ENCODE measurements at regions not wholly inside any gene's neighbourhood (a gene's known extent, or its start where the extent isn't known, plus 50 kb on each side); places are given as distances from the start of the nearest gene placed in this dataset.

GRCh38 chr12:45582986-45583659 lies 146.4 kb upstream of the ARID2 start:
- in situ Hi-C loops (cut with MboI; ENCODE audit: low pct_unique_long_range_greater_than_20kb, low sequenced_read_pairs): no loop called here
- DNase-seq: no peak

- DNase-seq: no peak
- in situ Hi-C loops (cut with MboI; ENCODE audit: low pct_unique_long_range_greater_than_20kb, low sequenced_read_pairs): no loop called here
These were observed 145.2 kb upstream of the ARID2 start for GRCh38 chr12:45584336-45584735.

- DNase-seq: no peak
- in situ Hi-C loops (cut with MboI; ENCODE audit: low pct_unique_long_range_greater_than_20kb, low sequenced_read_pairs): no loop called here
These were observed 143.8 kb upstream of the ARID2 start for GRCh38 chr12:45585522-45586230.

GRCh38 chr12:45586486-45586885 lies 143.0 kb upstream of the ARID2 start:
- DNase-seq: no peak
- in situ Hi-C loops (cut with MboI; ENCODE audit: low pct_unique_long_range_greater_than_20kb, low sequenced_read_pairs): no loop called here

GRCh38 chr12:45587012-45587411 lies 142.5 kb upstream of the ARID2 start:
- DNase-seq: no peak
- in situ Hi-C loops (cut with MboI; ENCODE audit: low pct_unique_long_range_greater_than_20kb, low sequenced_read_pairs): no loop called here

DNA sequence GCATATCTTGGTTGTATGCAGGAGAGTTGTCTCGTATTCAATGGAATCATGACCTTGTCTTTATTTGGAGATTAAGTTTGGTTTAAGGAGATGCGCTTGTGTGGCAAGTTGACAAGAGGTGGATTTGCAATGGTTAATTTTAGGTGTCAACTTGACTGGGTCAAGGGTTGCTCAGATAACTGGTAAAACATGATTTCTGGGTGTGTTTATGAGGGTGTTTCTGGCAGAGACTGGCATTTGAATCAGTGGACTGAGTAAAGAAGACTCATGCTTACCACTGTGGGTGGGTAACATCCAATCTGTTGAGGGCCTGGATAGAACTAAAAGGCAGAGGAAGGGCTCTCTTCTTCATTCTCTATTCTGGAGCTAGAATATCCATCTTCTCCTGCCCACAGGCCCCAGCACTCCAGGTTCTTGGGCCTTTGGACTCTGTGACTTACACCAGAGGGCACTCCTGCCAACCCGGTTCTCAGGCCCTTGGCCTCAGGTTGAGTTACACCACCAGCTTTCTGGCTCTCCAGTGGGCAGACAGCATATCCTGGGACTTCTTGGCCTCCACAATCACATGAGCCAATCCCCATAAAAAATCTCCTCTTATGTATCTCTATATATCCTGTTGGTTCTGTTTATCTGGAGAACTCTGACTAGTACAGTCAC lies 141.5 kb upstream of the ARID2 start:
- in situ Hi-C loops (cut with MboI; ENCODE audit: low pct_unique_long_range_greater_than_20kb, low sequenced_read_pairs): no loop called here
- DNase-seq: no peak

GRCh38 chr12:45590646-45591045 lies 138.9 kb upstream of the ARID2 start:
- no peak for DNase-seq
- in situ Hi-C loops (cut with MboI; ENCODE audit: low pct_unique_long_range_greater_than_20kb, low sequenced_read_pairs): no loop called here

DNA sequence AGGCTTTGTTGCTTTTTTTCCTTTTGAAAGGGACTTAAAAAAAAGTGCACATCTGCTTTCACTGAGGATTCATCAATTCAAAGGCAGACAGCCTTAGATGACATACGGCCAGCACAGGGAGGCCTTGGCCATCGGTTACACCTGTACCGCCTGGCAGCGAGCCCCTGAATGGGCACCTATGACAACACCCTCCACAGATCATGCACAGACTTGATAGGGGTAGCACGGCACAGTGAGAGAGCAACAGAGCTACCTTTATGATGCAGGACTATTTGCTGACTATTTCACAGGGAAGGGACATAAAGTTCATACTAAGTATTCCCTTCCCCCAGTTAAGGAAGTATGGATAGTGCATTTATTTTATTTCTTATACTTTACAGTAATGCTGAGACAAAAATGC lies 137.9 kb upstream of the ARID2 start:
- DNase-seq: no peak
- in situ Hi-C loops (cut with MboI; ENCODE audit: low pct_unique_long_range_greater_than_20kb, low sequenced_read_pairs): no loop called here

GRCh38 chr12:45596366-45596765 lies 133.1 kb upstream of the ARID2 start:
- DNase-seq: no peak
- in situ Hi-C loops (cut with MboI; ENCODE audit: low pct_unique_long_range_greater_than_20kb, low sequenced_read_pairs): no loop called here

DNA sequence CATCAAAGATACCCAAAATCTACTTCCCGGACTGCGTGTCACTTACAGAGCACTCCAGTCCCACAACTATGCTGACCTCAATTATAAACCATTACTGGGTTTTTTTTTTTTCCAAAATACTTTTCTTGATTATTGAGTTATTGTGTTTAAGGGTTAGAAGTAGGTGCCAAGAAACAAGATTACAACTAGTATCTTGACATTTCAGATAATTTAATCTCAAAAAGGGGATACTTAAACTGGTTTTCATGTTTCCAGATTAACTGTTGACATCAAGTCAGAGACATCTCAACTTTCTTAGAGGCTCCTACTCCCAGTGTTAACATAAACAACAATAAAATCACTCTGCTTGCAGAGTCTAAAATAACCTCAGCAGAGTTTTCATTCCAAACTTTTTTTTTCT lies 131.2 kb upstream of the ARID2 start:
- in situ Hi-C loops (cut with MboI; ENCODE audit: low pct_unique_long_range_greater_than_20kb, low sequenced_read_pairs): no loop called here
- no peak for DNase-seq

DNA sequence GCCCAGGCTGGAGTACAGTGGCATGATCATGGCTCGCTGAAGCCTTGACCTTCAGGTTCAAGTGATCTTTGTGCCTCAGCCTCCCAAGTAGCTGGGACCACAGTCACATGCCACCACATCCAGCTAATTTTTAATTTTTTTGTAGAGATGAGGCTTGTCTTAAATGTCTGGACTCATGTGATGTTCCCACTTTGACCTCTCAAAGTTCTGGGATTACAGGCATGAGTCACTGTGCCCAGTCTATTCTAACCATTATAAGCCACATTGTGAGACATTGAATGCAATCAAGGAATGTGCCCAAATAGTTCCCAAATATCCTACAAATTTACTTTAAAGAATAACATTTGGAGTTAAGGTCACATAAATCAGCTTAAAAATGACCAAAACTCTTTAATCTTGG lies 130.7 kb upstream of the ARID2 start:
- DNase-seq: no peak
- in situ Hi-C loops (cut with MboI; ENCODE audit: low pct_unique_long_range_greater_than_20kb, low sequenced_read_pairs): no loop called here

- DNase-seq: no peak
These were observed 130.3 kb upstream of the ARID2 start for GRCh38 chr12:45599196-45599595.

DNA sequence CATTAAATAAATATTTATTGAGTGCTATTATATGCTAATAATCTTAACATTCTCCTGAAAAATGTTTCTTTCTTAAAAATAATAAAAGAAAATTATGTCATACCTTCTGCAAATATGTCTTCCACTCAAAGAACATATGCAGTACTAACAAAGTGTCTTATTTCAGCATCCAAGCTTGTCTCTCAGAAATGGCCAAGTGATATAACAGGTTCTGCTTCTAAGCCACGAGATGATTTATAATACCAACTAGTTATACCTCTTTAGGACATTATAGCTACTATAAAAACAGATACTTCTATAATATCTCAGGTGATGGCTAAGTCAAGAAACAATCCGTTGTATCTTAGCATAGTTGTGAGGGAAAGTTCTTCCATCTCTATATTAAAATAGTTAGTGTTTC lies 128.1 kb upstream of the ARID2 start:
- DNase-seq: no peak
- in situ Hi-C loops (cut with MboI; ENCODE audit: low pct_unique_long_range_greater_than_20kb, low sequenced_read_pairs): no loop called here

More at GRCh38 chr12:45599196-45599595, 130.3 kb upstream of the ARID2 start:
- in situ Hi-C loops (cut with MboI; ENCODE audit: low pct_unique_long_range_greater_than_20kb, low sequenced_read_pairs): no loop called here

DNA sequence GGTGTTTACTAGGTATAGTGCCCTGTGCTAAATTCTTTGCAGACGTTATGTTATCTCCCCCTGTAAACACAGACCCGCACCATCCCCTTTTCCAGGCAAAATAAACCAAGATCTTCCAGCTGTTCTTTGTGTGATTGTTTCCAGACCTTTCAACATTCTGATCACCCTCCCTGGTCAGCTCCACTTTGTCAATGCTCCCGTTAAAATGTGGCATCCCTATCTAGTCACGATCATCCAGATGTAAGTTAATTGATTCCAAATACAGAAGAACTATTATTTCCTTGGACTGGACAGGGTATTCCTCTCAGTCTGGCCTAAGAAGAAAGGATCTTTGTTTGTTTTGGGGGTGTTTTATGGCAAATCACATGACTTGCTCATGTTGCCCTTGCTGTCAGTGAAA lies 127.6 kb upstream of the ARID2 start:
- in situ Hi-C loops (cut with MboI; ENCODE audit: low pct_unique_long_range_greater_than_20kb, low sequenced_read_pairs): no loop called here
- DNase-seq: no peak

GRCh38 chr12:45605624-45606023 lies 123.9 kb upstream of the ARID2 start:
- in situ Hi-C loops (cut with MboI; ENCODE audit: low pct_unique_long_range_greater_than_20kb, low sequenced_read_pairs): no loop called here
- no peak for DNase-seq

GRCh38 chr12:45611061-45611460 lies 118.4 kb upstream of the ARID2 start:
- no peak for DNase-seq
- in situ Hi-C loops (cut with MboI; ENCODE audit: low pct_unique_long_range_greater_than_20kb, low sequenced_read_pairs): no loop called here

GRCh38 chr12:45611495-45611894 lies 118.0 kb upstream of the ARID2 start:
- in situ Hi-C loops (cut with MboI; ENCODE audit: low pct_unique_long_range_greater_than_20kb, low sequenced_read_pairs): no loop called here
- no peak for DNase-seq

DNA sequence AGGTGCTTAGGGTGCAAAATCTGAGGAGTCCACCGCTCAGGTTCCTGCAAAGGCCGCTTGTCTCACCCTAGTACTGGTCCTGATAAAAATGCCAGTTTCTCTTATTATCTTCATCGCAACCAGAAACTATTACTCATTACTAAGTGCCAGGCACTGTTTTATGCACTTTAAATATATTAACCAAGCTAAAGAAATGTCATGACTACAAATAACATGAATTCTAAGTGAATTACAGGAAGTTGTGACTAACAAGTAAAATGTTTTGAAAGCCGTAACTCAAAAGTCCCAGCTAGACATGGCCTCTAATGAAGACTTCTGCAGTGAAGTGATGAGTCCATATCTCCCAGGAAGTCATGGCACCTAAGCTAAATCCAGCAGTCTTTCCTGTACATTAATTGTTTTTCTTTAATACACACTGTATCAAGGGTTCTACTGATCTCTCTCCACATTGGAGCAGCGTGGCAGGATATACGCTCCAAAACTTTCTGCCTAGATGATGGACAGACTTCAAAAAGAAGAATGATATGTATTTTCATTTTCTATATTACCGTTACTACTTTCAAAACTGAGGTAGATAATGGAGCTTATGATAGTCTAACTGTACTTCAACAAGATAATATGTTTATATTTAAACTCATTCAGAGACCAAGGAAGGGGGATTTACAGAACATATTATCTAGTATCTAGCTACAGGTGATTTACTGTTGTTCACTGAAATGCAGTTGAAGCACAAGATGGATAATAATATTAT lies 117.3 kb upstream of the ARID2 start:
- in situ Hi-C loops (cut with MboI; ENCODE audit: low pct_unique_long_range_greater_than_20kb, low sequenced_read_pairs): no loop called here
- no peak for DNase-seq

GRCh38 chr12:45613296-45613695 lies 116.2 kb upstream of the ARID2 start:
- in situ Hi-C loops (cut with MboI; ENCODE audit: low pct_unique_long_range_greater_than_20kb, low sequenced_read_pairs): no loop called here
- no peak for DNase-seq

GRCh38 chr12:45613855-45614254 lies 115.7 kb upstream of the ARID2 start:
- in situ Hi-C loops (cut with MboI; ENCODE audit: low pct_unique_long_range_greater_than_20kb, low sequenced_read_pairs): no loop called here
- no peak for DNase-seq
